ENCODE measurements at regions not wholly inside any gene's neighbourhood (a gene's known extent, or its start where the extent isn't known, plus 50 kb on each side); places are given as distances from the start of the nearest gene placed in this dataset.

GRCh38 chr2:136168720-136169119, 50.8 kb upstream of the CXCR4 start:
- Histone ChIP-seq H3K9ac (ENCODE audit: low read depth in 1 of 2, low read length in 2 of 2) (no peak overlapping the region), H3K36me3 (ENCODE audit: control insufficient read depth in 1 of 2, insufficient read depth in 2 of 2, low read length in 2 of 2) (no peaks in the 10 kb centered on the region), H3K27me3 (ENCODE audit: control insufficient read depth in 1 of 2, insufficient read depth in 2 of 2, low read length in 2 of 2) (no peaks in the 10 kb centered on the region), H3K27ac (ENCODE audit: low read depth, low read length) (no peak overlapping the region), H3K9me3 (ENCODE audit: control insufficient read depth in 1 of 2, low read length in 2 of 2) (no peaks in the 10 kb centered on the region), H3K4me3 (ENCODE audit: low read depth in 1 of 2, low read length in 2 of 2) (no peak overlapping the region), H3K4me1 (ENCODE audit: control insufficient read depth in 1 of 2, insufficient read depth in 2 of 2, low read length in 2 of 2) (no peaks in the 10 kb centered on the region)

DNA sequence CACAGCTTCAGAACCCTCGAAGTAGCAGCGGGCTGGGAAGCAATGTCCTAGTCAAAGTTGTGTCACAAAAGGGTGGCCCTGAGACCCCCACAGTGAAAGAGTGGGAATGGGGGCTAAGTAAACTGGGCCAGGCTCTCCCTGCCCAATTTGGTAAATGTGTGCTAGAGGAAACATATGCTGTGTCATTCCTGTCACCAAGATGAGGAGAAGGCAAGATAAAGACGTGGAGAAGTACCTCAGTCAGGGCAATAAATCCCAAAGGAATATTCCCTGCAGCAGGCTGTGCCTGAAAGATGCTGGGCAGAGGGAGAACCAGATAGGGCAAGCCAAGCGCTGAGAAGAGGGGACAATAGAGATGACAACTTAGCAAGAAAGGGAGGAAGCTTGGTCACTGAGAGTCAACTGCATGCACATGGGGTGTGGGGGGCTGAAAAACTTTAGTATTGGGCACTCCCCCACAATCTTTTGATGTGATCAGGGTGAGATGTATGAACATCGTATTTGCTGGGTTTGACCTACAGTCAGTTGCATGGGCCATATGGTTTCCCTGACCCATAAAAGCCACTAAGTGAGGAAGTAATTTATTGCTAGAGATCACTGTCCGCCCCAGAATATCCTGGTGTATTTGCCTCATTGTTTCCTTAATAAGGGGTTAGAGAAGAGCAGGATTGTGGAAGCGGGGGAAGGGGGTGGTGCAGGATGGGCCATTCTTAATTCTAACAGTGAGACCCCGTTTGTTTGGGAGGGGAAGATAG, 49.9 kb upstream of the CXCR4 start:
- H3K27me3 ChIP-seq (ENCODE audit: control insufficient read depth in 1 of 2, insufficient read depth in 2 of 2, low read length in 2 of 2): no peaks in the 10 kb centered on the region
- no peaks in the 10 kb centered on the region for H3K9me3 ChIP-seq (ENCODE audit: control insufficient read depth in 1 of 2, low read length in 2 of 2)
- no peak overlapping the region for H3K9ac ChIP-seq (ENCODE audit: low read depth in 1 of 2, low read length in 2 of 2)
- no peak overlapping the region for H3K27ac ChIP-seq (ENCODE audit: low read depth, low read length)
- H3K4me3 ChIP-seq (ENCODE audit: low read depth in 1 of 2, low read length in 2 of 2): no peak overlapping the region
- H3K36me3 ChIP-seq (ENCODE audit: control insufficient read depth in 1 of 2, insufficient read depth in 2 of 2, low read length in 2 of 2): no peaks in the 10 kb centered on the region
- H3K4me1 ChIP-seq (ENCODE audit: control insufficient read depth in 1 of 2, insufficient read depth in 2 of 2, low read length in 2 of 2): no peaks in the 10 kb centered on the region
